Right lobe of liver (tissue), 6 donors: ENCODE measurements at regions not wholly inside any gene's neighbourhood (a gene's known extent, or its start where the extent isn't known, plus 50 kb on each side); places are given as distances from the start of the nearest gene placed in this dataset.
"Not testable (repeated sequence)": the region's sequence is repeated elsewhere in the genome, so short reads cannot be mapped to it uniquely, and the experiment has no call there.

Experiments used
- ATAC-seq, 4 donors: fragments of 200-7000 bp; cut with Tn5 transposase; one replicate each; pipeline ENCODE4 v1.9.1; 2020; ENCODE audit warnings: mild to moderate bottlenecking in 4 of 4, moderate library complexity in 4 of 4
- DNase-seq, 3 donors: peaks; one replicate each; pipeline ENCODE4 v3.0.0-alpha.2; 2020
- H3K27ac ChIP-seq, 3 donors: fragments of 200-600 bp; one replicate each; pipeline ENCODE4 v1.8.0; 2022
- H3K27me3 ChIP-seq, 2 donors: fragments of 200-600 bp; one replicate each; pipeline ENCODE4 v1.8.0; 2022
- H3K36me3 ChIP-seq, 4 donors: fragments of 200-600 bp; sonication (generic) in 1 of 4; one replicate each; pipeline versions ENCODE4 v1.5.1 to v1.8.0; 2017 to 2022; ENCODE audit warnings: control low read depth in 1 of 4
- H3K4me1 ChIP-seq, 4 donors: fragments of 200-600 bp; sonication (generic) in 1 of 4; one replicate each; pipeline versions ENCODE4 v1.5.1 to v1.8.0; 2017 to 2022; ENCODE audit warnings: control low read depth in 1 of 4
- H3K4me3 ChIP-seq, 3 donors: fragments of 200-600 bp; one replicate each; pipeline ENCODE4 v1.8.0; 2022
- H3K9me3 ChIP-seq, 4 donors: fragments of 200-600 bp; sonication (generic) in 1 of 4; one replicate each; pipeline versions ENCODE4 v1.5.1 to v1.8.0; 2017 to 2022; ENCODE audit warnings: control low read depth in 1 of 4
- POLR2A ChIP-seq: fragments of 450-650 bp; IDR thresholded peaks from one replicate; pipeline ENCODE4 v1.6.1; 2017; ENCODE audit warnings: antibody characterized with exemption, mild to moderate bottlenecking
- WGBS: methylation state at CpG from one replicate; pipeline ENCODE4 v1.1.6; 2018; ENCODE audit warnings: low coverage, low lambda C conversion rate; ENCODE audit not compliant: insufficient coverage; ENCODE audit errors: missing lambda C conversion rate; 5-methylcytosine and 5-hydroxymethylcytosine counted together
- intact Hi-C, 2 donors: fragments of 100-400 bp; cut with DNase I; formaldehyde crosslinking; loops; one replicate each; pipeline versions ENCODE4 v1.11.2 to v1.14.1; 2022
- TF ChIP-seq, protein P1 (sequence below), 4 donors: fragments of 200-600 bp in 3 of 4; fragments of 450-650 bp in 1 of 4; IDR thresholded peaks; one replicate each; pipeline versions ENCODE4 v1.5.1 to v1.8.0; 2016 to 2022; ENCODE audit warnings: antibody characterized with exemption in 4 of 4, mild to moderate bottlenecking in 2 of 4
- donor health status: DM: no; HTN: yes; CAD: no.
- donor health status: DM: no; HTN: no; CAD: no.
- donor health status: DM: no; HTN: no; CAD: no.
- donor health status: DM: no; HTN: yes; CAD: no.
- donor health status: DM: no; HTN: yes; CAD: no.

GRCh38 chr6:112689183-112689858 is 342.2 kb downstream of the RFPL4B start:
- DNase-seq, H3K27ac ChIP-seq, H3K4me3 ChIP-seq, H3K36me3 ChIP-seq, ATAC-seq, H3K27me3 ChIP-seq, H3K4me1 ChIP-seq, intact Hi-C loops, H3K9me3 ChIP-seq: not testable (repeated sequence)
- no CpG with 5 or more reads among the region's 56 CpGs for WGBS

DNA sequence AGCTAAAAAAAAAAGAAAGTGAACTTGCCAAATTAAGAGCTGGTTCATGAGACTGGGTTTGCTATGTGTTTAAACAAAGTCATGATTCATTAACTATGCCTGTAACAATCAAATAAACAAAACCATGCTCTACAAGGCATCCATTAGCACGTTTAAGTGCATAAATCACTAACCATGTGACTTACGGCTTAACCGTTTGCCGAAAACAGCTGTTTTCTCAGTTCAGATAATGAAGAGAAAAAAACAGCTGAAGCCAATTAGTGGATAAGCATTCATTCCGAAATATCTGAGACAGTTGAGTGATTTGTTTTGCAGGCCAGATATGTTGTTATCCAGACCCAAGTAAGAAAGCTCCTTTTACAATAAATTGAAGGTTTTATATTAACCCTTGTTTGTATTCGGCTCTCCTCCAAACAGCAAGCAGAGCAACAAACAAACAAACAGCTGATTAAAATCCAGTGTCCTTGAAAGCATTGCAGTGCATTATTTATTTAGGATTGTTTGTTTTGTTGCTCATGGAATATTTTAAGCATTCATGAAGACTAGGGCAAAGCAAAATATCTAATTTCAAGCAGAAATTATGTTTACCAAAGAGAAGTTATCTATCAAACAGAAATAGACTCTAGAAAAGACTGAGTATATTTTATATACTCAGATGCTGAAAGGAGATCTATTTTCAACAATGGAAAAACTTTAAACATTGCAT is 343.5 kb downstream of the RFPL4B start:
- Histone ChIP-seq H3K9me3 (no peaks in the 10 kb centered on the region), H3K4me1 (no peaks in the 10 kb centered on the region), H3K36me3 (no peaks in the 10 kb centered on the region), H3K27ac (no peak overlapping the region), H3K27me3 (no peaks in the 10 kb centered on the region), H3K4me3 (no peak overlapping the region)
- ATAC-seq = no peak
- intact Hi-C loops = no loop called here
- WGBS = 33% methylated on average over 6 of the region's 6 CpGs
- TF ChIP-seq, protein P1, sequence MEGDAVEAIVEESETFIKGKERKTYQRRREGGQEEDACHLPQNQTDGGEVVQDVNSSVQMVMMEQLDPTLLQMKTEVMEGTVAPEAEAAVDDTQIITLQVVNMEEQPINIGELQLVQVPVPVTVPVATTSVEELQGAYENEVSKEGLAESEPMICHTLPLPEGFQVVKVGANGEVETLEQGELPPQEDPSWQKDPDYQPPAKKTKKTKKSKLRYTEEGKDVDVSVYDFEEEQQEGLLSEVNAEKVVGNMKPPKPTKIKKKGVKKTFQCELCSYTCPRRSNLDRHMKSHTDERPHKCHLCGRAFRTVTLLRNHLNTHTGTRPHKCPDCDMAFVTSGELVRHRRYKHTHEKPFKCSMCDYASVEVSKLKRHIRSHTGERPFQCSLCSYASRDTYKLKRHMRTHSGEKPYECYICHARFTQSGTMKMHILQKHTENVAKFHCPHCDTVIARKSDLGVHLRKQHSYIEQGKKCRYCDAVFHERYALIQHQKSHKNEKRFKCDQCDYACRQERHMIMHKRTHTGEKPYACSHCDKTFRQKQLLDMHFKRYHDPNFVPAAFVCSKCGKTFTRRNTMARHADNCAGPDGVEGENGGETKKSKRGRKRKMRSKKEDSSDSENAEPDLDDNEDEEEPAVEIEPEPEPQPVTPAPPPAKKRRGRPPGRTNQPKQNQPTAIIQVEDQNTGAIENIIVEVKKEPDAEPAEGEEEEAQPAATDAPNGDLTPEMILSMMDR (IDR thresholded peaks at IDR 0.05) = no peak
- TF ChIP-seq POLR2A = no peak
- no peak for DNase-seq

DNA sequence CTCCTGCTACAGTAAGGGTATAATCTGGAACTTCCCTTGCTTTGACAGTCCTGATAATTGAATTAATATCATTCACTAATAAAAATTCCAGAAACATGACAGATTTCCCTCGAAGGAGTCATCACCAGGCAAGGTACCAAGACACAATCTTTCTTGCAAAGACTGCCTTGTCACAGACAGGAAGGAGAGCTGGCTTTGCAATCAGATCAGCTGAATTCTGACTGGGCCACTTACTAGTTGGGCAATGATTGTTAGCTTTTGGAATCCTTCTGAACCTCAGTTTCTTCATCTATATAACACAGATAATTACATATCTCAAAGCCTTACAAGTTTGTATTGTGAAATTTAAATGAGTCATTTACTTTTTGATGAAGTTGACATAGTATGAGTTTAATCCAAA is 344.2 kb downstream of the RFPL4B start:
- Histone ChIP-seq H3K4me3 (no peak overlapping the region), H3K36me3 (no peaks in the 10 kb centered on the region), H3K4me1 (no peaks in the 10 kb centered on the region), H3K9me3 (no peaks in the 10 kb centered on the region), H3K27ac (no peak overlapping the region), H3K27me3 (no peaks in the 10 kb centered on the region)
- DNase-seq (no peak), ATAC-seq (no peak)
- intact Hi-C loops = no loop called here
- TF ChIP-seq, protein P1 (IDR thresholded peaks at IDR 0.05) = no peak
- TF ChIP-seq POLR2A = no peak
- 8% methylated on average over 1 of the region's 1 CpG for WGBS

DNA sequence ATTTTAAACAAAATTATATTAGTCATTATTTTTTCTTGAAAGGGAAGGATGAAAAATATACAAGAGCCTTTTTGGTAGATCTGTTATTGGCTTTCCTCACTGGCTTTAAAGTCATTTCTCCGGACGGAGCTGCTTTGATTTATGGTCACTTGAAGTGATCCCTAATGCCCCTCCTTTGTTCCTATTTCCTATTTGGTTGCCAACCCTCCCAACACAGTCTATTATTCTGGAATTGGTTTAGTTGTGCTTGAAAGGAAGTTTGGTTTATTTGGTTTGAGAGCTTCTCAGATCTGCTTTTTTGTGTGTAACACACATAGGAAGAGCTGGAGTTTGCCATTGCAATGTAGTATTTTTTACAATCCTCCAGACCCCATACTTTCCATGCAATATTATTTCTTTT is 347.9 kb downstream of the RFPL4B start:
- Histone ChIP-seq H3K4me1 (no peaks in the 10 kb centered on the region), H3K9me3 (no peaks in the 10 kb centered on the region), H3K27me3 (no peaks in the 10 kb centered on the region), H3K27ac (no peak overlapping the region), H3K4me3 (no peak overlapping the region), H3K36me3 (no peaks in the 10 kb centered on the region)
- DNase-seq = no peak
- no peak for TF ChIP-seq POLR2A
- intact Hi-C loops = no loop called here
- WGBS = 62% methylated on average over 2 of the region's 2 CpGs
- no peak for ATAC-seq

DNA sequence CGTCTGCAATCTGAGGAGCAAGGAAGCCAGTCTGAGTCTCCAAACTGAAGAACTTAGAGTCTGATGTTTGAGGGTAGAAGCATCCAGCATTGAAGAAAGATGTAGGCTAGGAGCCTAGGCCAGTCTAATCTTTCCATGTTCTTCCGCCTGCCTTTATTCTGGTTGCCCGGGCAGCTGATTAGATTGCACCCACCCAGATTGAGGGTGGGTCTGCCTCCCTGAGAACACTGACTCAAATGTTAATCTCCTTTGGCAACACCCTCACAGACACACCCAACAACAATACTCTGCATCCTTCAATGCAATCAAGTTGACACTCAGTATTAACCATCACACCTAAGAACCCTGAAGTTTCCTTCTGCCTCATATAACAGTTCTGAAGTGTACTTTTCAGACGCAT is 350.1 kb downstream of the RFPL4B start:
- Histone ChIP-seq H3K9me3 (no peaks in the 10 kb centered on the region), H3K36me3 (no peaks in the 10 kb centered on the region), H3K4me3 (no peak overlapping the region), H3K27ac (no peak overlapping the region), H3K27me3 (no peaks in the 10 kb centered on the region), H3K4me1 (no peaks in the 10 kb centered on the region)
- TF ChIP-seq, protein P1 (IDR thresholded peaks at IDR 0.05) = no peak
- TF ChIP-seq POLR2A = no peak
- WGBS = 66% methylated on average over 4 of the region's 4 CpGs
- no peak for ATAC-seq
- no peak for DNase-seq
- intact Hi-C loops = no loop called here
